ENCODE measurements at regions not wholly inside any gene's neighbourhood (a gene's known extent, or its start where the extent isn't known, plus 50 kb on each side); places are given as distances from the start of the nearest gene placed in this dataset.

DNA sequence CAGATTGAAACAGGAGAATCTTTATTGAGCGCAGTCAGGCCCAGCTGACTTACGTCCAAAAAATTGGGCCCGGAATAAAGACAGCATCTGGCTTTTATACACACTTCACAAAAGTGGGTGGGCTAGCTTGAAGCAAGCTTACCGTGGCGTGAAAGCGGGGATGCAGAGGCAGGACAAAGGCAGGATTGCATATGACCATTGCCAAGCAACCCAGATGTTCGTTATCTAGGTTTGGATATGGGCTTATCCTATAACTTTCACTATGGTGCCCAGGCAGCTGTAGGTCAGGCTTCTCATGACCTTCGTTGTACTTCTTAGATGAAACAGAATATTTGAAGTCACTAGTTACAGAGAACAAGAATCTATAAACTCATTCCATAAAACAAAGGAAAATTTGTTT lies 1575.6 kb upstream of the RAG2 start:
- DNase-seq: no peak
- WGBS, 2 experiments (ENCODE audit: insufficient coverage in 1 of 2, insufficient read length in 1 of 2): 90 to 98% methylated on average over 6 to 8 of the region's 8 CpGs
- no peaks in the 10 kb centered on the region for H3K9me3 Mint-ChIP-seq

DNA sequence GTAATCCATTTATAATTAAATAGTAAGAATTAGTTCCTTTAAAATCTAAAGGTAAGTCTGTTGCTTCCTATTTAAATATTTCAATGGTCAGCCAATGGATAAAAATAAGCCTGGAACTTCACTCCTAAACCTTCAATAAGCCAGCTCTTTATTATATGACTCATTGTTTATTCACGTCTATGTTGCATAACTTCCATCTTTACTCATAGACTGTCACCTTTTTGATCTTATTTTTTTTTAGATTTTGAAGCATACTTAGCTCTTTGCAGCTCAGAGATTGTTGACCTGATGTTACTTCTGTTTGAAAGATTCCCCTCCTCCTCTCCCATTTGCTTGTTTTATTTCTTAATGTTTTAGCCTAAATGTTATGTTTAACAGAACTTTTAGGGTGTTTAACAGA lies 1571.2 kb upstream of the RAG2 start:
- Histone ChIP-seq H3K36me3 (ENCODE audit: control insufficient read depth, insufficient read depth, low read length) (no peaks in the 10 kb centered on the region), H3K4me1 (ENCODE audit: control insufficient read depth, insufficient read depth, low read length) (no peaks in the 10 kb centered on the region), H3K27ac (ENCODE audit: low read depth, low read length) (no peak overlapping the region), H3K9ac (ENCODE audit: extremely low read depth, low read length, poor library complexity, severe bottlenecking) (no peak overlapping the region), H3K9me3 (ENCODE audit: control insufficient read depth, low read length) (no peaks in the 10 kb centered on the region), H3K27me3 (ENCODE audit: control insufficient read depth, insufficient read depth, low read length, poor library complexity, severe bottlenecking) (no peaks in the 10 kb centered on the region), H3K4me3 (ENCODE audit: low read length) (no peak overlapping the region)
- Mint-ChIP-seq H3K9me3 (peaks cover 9% of the 10 kb centered on the region), H3K4me1 (peaks cover 2% of the 10 kb centered on the region), H3K27ac (no peak overlapping the region), H3K27me3 (ENCODE audit: insufficient read depth) (no peaks in the 10 kb centered on the region), H3K36me3 (ENCODE audit: low read depth) (no peaks in the 10 kb centered on the region), H3K4me3 (no peak overlapping the region)
- no peak for DNase-seq
- no peak for TF ChIP-seq CTCF (conservative IDR thresholded peaks at IDR 0.05)
- WGBS, 2 experiments (ENCODE audit: insufficient coverage in 1 of 2, insufficient read length in 1 of 2): 91% methylated on average over 1 of the region's 1 CpG; no CpG with 5 or more reads in 1 of the 2 experiments

More for the DNA sequence above, 1575.6 kb upstream of the RAG2 start:
- Mint-ChIP-seq H3K4me3 (no peak overlapping the region), H3K27ac (no peak overlapping the region), H3K36me3 (ENCODE audit: low read depth) (no peaks in the 10 kb centered on the region), H3K4me1 (peaks cover 2% of the 10 kb centered on the region), H3K27me3 (ENCODE audit: insufficient read depth) (no peaks in the 10 kb centered on the region)
- Histone ChIP-seq H3K4me3 (ENCODE audit: low read length) (no peak overlapping the region), H3K9ac (ENCODE audit: extremely low read depth, low read length, poor library complexity, severe bottlenecking) (no peak overlapping the region), H3K27ac (ENCODE audit: low read depth, low read length) (no peak overlapping the region), H3K9me3 (ENCODE audit: control insufficient read depth, low read length) (no peaks in the 10 kb centered on the region), H3K27me3 (ENCODE audit: control insufficient read depth, insufficient read depth, low read length, poor library complexity, severe bottlenecking) (no peaks in the 10 kb centered on the region), H3K4me1 (ENCODE audit: control insufficient read depth, insufficient read depth, low read length) (no peaks in the 10 kb centered on the region), H3K36me3 (ENCODE audit: control insufficient read depth, insufficient read depth, low read length) (no peaks in the 10 kb centered on the region)
- TF ChIP-seq CTCF (conservative IDR thresholded peaks at IDR 0.05): no peak

DNA sequence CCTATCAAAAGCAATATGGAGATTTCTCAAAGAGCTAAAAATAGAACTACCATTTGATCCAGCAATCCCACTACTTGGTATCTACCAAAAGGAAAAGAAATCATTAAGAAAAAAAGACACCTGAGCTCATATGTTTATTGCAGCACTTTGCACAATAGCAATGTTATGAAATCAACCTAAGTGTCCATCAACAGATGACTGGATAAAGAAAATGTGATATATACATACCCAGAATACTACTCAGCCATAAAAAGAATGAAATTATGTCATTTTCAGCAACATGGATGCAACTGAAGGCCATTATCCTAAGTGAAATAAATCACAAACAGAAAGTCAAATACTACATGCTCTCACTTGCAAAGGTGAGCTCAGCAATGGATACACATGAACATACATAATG lies 1565.5 kb upstream of the RAG2 start:
- no peak for DNase-seq
- Mint-ChIP-seq H3K36me3 (ENCODE audit: low read depth) (no peaks in the 10 kb centered on the region), H3K27me3 (ENCODE audit: insufficient read depth) (no peaks in the 10 kb centered on the region), H3K9me3 (peaks cover 9% of the 10 kb centered on the region), H3K27ac (no peak overlapping the region), H3K4me1 (no peaks in the 10 kb centered on the region), H3K4me3 (no peak overlapping the region)
- H3K27me3 ChIP-seq (ENCODE audit: control insufficient read depth, insufficient read depth, low read length, poor library complexity, severe bottlenecking): no peaks in the 10 kb centered on the region
- no peak overlapping the region for H3K9ac ChIP-seq (ENCODE audit: extremely low read depth, low read length, poor library complexity, severe bottlenecking)
- no peak overlapping the region for H3K4me3 ChIP-seq (ENCODE audit: low read length)
- no peak overlapping the region for H3K27ac ChIP-seq (ENCODE audit: low read depth, low read length)
- H3K9me3 ChIP-seq (ENCODE audit: control insufficient read depth, low read length): no peaks in the 10 kb centered on the region
- H3K4me1 ChIP-seq (ENCODE audit: control insufficient read depth, insufficient read depth, low read length): no peaks in the 10 kb centered on the region
- H3K36me3 ChIP-seq (ENCODE audit: control insufficient read depth, insufficient read depth, low read length): no peaks in the 10 kb centered on the region
- TF ChIP-seq CTCF (conservative IDR thresholded peaks at IDR 0.05): no peak
